ENCODE measurements at regions not wholly inside any gene's neighbourhood (a gene's known extent, or its start where the extent isn't known, plus 50 kb on each side); places are given as distances from the start of the nearest gene placed in this dataset.

GRCh38 chr21:15289896-15290841 is 225.4 kb upstream of the NRIP1 start:
- TF ChIP-seq CTCF (IDR thresholded peaks at IDR 0.05): no peak
- TF ChIP-seq POLR2A (IDR thresholded peaks at IDR 0.05): no peak
- TF ChIP-seq POLR2AphosphoS5 (IDR thresholded peaks at IDR 0.05): no peak

Data from suprapubic skin (tissue), 4 donors.